Spinal cord (tissue), 9 donors: ENCODE measurements at regions not wholly inside any gene's neighbourhood (a gene's known extent, or its start where the extent isn't known, plus 50 kb on each side); places are given as distances from the start of the nearest gene placed in this dataset.
"Not testable (repeated sequence)": the region's sequence is repeated elsewhere in the genome, so short reads cannot be mapped to it uniquely, and the experiment has no call there.

Source experiments
- DNase-seq, 6 donors: peaks; one replicate each; pipeline versions ENCODE4 v3.0.0 to v3.0.0-alpha.2; 2013 to 2015; ENCODE audit warnings: low spot score in 6 of 6, low read depth in 4 of 6
- H3K27ac ChIP-seq: one replicate; pipeline ENCODE4 v1.5.1; 2013; ENCODE audit warnings: low read depth, low read length, control low read depth
- H3K27me3 ChIP-seq: one replicate; pipeline ENCODE4 v1.6.1; 2013; ENCODE audit warnings: low read length; ENCODE audit not compliant: control insufficient read depth, insufficient read depth
- H3K36me3 ChIP-seq: one replicate; pipeline ENCODE4 v1.6.1; 2013; ENCODE audit warnings: low read length; ENCODE audit not compliant: control insufficient read depth, insufficient read depth
- H3K4me1 ChIP-seq: one replicate; pipeline ENCODE4 v1.6.1; 2013; ENCODE audit warnings: low read length; ENCODE audit not compliant: control insufficient read depth, insufficient read depth
- H3K4me3 ChIP-seq: one replicate; pipeline ENCODE4 v1.5.1; 2013; ENCODE audit warnings: low read depth, low read length, control low read depth
- H3K9me3 ChIP-seq: one replicate; pipeline ENCODE4 v1.6.1; 2013; ENCODE audit warnings: low read length; ENCODE audit not compliant: control insufficient read depth, insufficient read depth
- WGBS: methylation state at CpG from one replicate; pipeline ENCODE4 v1.1.5; 2013; ENCODE audit warnings: missing lambda C conversion rate; ENCODE audit not compliant: insufficient coverage; 5-methylcytosine and 5-hydroxymethylcytosine counted together
- donor health status: healthy.

DNA sequence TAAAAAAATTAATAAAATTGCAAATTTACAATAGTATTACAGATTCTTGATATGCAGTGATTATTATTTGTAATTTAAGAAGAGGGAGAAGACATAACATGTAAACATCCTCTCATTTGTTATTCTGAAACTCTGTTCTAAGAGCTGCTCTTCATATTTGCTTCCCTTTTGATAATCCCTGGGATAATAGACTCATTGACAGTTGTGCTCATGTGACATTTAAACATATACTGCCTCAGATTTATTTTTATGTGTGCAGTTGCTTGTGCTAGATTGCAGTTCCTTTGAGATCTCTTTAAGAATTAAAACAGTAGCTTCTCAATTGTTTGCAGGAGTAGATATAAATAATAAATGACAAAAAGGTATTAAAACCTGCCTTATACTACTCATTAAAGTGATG is 605.1 kb upstream of the CNTNAP5 start:
- H3K9me3 ChIP-seq, result no peaks in the 10 kb centered on the region

DNA sequence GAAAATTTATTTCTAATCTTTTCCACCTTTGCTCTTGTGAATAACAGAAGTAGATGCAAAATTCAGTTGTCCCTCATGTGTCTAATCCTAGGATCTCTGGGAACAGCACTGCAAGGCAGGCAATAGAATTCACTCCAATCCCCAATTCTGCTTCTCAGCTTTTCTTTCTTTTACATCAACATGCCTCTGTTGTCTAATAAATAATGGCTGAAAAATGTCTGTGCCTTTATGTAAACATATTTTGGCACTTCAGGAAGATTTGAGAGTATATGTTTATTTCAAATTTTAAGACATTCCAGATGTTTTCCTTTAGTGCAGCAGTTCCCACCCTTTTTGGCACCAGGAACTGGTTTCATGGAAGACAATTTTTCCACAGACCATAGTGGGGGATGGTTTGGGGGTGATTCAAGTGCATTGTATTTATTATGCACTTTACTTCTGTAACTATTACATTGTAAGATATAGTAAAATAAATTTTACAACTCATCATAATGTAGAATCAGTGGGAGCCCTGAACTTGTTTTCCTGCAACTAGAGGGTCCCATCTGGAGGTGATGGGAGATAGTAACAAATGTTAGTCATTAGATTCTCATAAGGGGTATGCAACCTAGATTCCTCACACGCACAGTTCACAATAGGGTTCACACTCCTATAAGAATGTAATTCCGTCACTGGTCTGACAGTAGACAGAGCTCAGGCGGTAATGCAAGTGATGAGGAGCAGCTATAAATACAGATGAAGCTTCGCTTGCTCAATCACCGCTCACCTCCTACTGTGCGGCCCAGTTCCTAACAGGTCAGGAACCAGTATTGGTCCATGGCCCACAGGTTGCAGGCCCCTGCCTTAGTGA is 590.3 kb upstream of the CNTNAP5 start:
- Histone ChIP-seq H3K27me3 (no peaks in the 10 kb centered on the region), H3K36me3 (no peaks in the 10 kb centered on the region), H3K9me3 (no peaks in the 10 kb centered on the region), H3K4me3 (no peak overlapping the region), H3K4me1 (peaks cover 4% of the 10 kb centered on the region), H3K27ac (no peak overlapping the region)
- WGBS, result 96% methylated on average over 4 of the region's 6 CpGs
- DNase-seq, result no peak

More for the DNA sequence above, 605.1 kb upstream of the CNTNAP5 start:
- H3K27ac ChIP-seq, result no peak overlapping the region
- no peak overlapping the region for H3K4me3 ChIP-seq
- H3K36me3 ChIP-seq, result no peaks in the 10 kb centered on the region
- DNase-seq, result no peak
- no peaks in the 10 kb centered on the region for H3K4me1 ChIP-seq
- no peaks in the 10 kb centered on the region for H3K27me3 ChIP-seq

DNA sequence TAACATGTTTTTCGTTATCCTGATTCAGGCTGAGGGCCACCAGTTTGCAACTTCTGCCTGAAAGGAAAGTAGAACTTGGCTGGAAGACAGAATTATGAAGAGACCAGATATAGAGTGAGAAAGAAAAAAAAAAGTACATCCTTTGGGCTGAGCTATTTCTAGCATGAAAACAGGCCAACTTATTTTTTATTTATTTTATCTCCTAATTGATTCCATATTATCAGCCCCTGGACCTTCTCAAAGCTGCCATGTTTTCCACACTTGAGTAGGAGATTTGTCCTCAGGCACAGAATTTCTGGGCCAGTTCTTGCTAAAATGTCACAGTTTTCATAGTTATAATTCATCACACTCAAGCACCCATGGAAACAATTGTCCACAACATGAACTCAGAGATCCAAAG is 586.8 kb upstream of the CNTNAP5 start:
- H3K4me3 ChIP-seq, result no peak overlapping the region
- H3K4me1 ChIP-seq, result peaks cover 4% of the 10 kb centered on the region
- no CpG with 5 or more reads among the region's 1 CpG for WGBS
- DNase-seq, result peak in 2 of 6 donors; percentile 4 to 46
- H3K9me3 ChIP-seq, result no peaks in the 10 kb centered on the region
- no peaks in the 10 kb centered on the region for H3K36me3 ChIP-seq
- H3K27me3 ChIP-seq, result no peaks in the 10 kb centered on the region
- peak overlapping the region; percentile 2 for H3K27ac ChIP-seq

DNA sequence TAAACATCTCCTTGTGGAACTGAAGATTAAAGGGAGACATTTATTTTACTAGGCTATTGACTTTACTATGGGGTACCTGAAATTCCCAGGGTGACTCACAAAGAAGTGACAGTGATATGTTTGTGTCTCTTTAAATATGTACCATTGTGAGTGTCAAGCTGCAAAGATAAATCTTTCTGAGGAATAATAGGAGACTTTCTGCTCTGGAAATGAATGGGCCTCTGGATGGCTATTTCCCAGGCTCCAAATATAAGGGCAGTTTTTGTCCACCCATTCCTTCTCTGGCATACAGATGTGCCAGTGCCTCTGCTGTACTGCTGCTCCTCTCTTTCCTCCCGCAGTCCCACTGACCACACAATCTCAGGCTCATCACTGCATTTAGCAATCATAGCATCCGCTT is 586.4 kb upstream of the CNTNAP5 start:
- 0% methylated on average over 1 of the region's 2 CpGs for WGBS

DNA sequence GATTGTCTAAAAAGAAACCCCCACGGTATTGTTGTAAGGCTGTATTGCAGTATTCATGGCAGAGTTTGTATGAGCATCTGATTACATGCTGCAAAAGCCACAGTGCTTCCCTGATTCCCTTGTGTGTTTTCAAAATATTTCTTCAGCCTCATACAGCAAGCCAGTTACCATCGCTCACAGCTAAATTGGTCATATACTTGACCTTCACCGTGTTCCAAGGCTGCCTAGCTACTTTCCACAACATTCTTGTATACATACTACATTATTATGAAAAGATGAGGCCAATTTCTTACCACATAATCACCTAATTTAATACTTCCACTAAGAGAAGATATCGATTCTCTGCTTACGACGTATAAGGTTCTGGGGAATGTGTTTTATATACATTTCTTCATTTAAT is 576.3 kb upstream of the CNTNAP5 start:
- WGBS, result 70% methylated on average over 2 of the region's 6 CpGs
- Histone ChIP-seq H3K4me1 (no peaks in the 10 kb centered on the region), H3K27ac (no peak overlapping the region), H3K36me3 (no peaks in the 10 kb centered on the region), H3K4me3 (no peak overlapping the region), H3K27me3 (no peaks in the 10 kb centered on the region), H3K9me3 (no peaks in the 10 kb centered on the region)
- peak in 1 of 6 donors; percentile 41 for DNase-seq

More for the DNA sequence above, 586.4 kb upstream of the CNTNAP5 start:
- no peaks in the 10 kb centered on the region for H3K36me3 ChIP-seq
- no peak overlapping the region for H3K4me3 ChIP-seq
- no peaks in the 10 kb centered on the region for H3K27me3 ChIP-seq
- H3K4me1 ChIP-seq, result peaks cover 4% of the 10 kb centered on the region
- DNase-seq, result peak; percentile 33 to 89 (median 55)
- H3K27ac ChIP-seq, result peak overlapping the region; percentile 2
- no peaks in the 10 kb centered on the region for H3K9me3 ChIP-seq

DNA sequence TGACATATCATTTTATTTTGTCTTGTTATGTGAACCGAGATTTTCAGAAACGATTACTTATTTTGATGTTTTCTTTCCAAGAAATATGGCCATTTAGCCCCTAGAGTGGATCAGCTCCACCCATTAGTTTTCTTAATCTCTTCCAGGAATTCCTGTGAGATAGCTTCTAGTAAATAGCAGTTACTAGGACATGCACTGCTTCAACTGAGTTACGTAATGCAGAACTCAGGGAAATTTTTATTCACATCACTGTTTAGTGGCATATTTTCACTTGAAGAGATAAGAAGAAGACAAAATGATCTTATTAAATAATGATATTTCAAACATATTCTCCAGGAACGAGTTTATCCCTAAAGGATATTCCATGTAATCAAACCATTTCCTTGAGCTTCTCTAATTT is 573.5 kb upstream of the CNTNAP5 start:
- WGBS, result no CpG with 5 or more reads among the region's 4 CpGs
- H3K27ac ChIP-seq, result no peak overlapping the region
- no peaks in the 10 kb centered on the region for H3K27me3 ChIP-seq
- DNase-seq, result no peak
- H3K4me3 ChIP-seq, result no peak overlapping the region
- H3K4me1 ChIP-seq, result no peaks in the 10 kb centered on the region
- H3K36me3 ChIP-seq, result no peaks in the 10 kb centered on the region
- H3K9me3 ChIP-seq, result no peaks in the 10 kb centered on the region

DNA sequence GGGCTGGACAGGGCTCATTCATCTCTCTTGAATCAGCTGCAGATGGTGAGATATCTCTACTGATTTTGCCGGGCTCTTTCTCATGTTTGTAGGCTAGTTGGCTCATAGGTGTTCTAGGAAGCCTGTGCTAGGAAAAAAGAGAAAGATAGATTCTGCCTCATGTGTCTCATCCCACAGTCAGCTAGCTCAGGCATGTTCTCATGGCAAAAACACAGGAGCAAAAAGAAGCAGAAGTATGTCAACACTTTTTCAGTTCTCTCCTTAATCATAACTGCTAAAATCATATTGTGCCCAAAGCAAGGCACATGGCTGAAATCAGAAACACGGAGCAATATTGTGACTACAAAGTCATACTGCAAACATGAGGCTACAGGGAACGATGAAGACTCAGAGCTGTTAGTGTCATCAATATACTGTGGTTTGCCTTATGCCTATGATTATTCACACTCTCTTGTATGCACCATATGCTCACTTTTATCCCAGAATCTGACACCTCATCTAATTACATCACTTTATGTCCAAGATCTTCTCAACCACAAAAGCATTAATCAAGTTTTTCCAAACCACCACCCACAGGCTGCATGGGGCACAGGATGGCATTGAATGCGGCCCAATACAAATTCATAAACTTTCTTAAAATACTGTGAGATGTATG is 571.9 kb upstream of the CNTNAP5 start:
- H3K9me3 ChIP-seq, result no peaks in the 10 kb centered on the region
- no peaks in the 10 kb centered on the region for H3K4me1 ChIP-seq
- WGBS, result 82% methylated on average over 1 of the region's 4 CpGs

DNA sequence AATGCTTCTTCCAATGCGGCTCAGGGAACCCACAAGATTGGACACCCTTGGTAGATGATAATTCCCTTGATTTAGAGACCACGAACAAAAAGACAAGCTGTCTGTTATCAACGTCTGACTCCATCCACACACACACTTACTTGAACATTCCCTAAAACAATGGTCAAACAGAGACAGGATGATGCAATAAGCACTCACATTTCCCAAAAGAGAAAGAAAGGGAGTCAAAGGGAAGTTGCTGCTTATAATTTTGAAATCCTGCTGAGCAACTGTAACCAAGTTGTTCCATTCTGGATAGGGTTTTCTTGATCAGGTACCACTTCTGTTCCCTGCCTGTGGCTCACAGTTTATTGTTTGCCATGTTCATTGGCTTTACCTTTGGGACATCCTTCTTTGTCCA is 571.3 kb upstream of the CNTNAP5 start:
- no peaks in the 10 kb centered on the region for H3K36me3 ChIP-seq
- H3K27ac ChIP-seq, result no peak overlapping the region
- H3K27me3 ChIP-seq, result no peaks in the 10 kb centered on the region
- H3K4me1 ChIP-seq, result no peaks in the 10 kb centered on the region
- peak in 1 of 6 donors; percentile 12 for DNase-seq
- WGBS, result no CpG with 5 or more reads among the region's 3 CpGs
- no peak overlapping the region for H3K4me3 ChIP-seq
- H3K9me3 ChIP-seq, result no peaks in the 10 kb centered on the region

More for the DNA sequence above, 571.9 kb upstream of the CNTNAP5 start:
- Histone ChIP-seq H3K27ac (no peak overlapping the region), H3K27me3 (no peaks in the 10 kb centered on the region), H3K4me3 (no peak overlapping the region), H3K36me3 (no peaks in the 10 kb centered on the region)
- DNase-seq, result peak in 1 of 6 donors; percentile 79

DNA sequence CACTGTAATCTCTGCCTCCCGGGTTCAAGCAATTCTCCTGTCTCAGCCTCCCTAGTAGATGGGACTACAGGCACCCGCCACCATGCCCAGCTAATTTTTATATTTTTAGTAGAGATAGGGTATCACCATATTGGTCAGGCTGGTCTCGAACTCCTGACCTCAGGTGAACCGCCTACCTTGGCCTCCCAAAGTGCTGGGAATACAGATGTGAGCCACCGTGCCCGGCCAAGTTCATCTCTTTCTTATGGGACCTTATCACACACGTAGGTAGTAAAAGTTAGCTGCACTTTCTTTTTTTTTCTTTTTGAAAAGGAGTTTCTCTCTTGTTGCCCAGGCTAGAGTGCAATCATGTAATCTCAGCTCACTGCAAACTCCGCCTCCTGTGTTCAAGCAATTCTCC is 569.9 kb upstream of the CNTNAP5 start:
- H3K27me3 ChIP-seq, H3K36me3 ChIP-seq, DNase-seq, H3K27ac ChIP-seq, H3K9me3 ChIP-seq, H3K4me1 ChIP-seq, H3K4me3 ChIP-seq: not testable (repeated sequence)
- WGBS, result 100% methylated on average over 6 of the region's 8 CpGs

DNA sequence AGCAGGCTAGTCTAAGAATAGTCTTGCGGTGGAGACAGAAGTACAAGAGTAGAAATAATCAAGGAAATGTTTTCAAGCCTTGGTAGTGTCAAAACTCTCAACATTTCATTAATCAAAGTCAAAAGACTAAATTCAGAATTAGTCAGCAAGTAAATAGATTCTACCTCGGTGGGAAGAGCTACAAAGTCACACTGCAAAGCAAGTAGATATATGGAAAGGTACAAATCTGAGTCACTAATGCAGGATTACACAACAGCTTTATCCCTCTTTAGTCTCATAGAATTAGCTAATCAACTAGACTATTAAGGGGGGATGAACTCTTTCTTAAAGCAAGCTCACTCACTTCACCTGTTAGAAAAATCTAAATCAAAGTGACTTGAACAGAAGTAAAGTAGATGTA is 568.7 kb upstream of the CNTNAP5 start:
- H3K27ac ChIP-seq, result no peak overlapping the region
- H3K4me1 ChIP-seq, result no peaks in the 10 kb centered on the region
- no CpG with 5 or more reads among the region's 2 CpGs for WGBS
- H3K9me3 ChIP-seq, result no peaks in the 10 kb centered on the region
- no peak overlapping the region for H3K4me3 ChIP-seq
- no peaks in the 10 kb centered on the region for H3K36me3 ChIP-seq
- H3K27me3 ChIP-seq, result no peaks in the 10 kb centered on the region
- no peak for DNase-seq
